HG03175 (cell line): ENCODE measurements at regions not wholly inside any gene's neighbourhood (a gene's known extent, or its start where the extent isn't known, plus 50 kb on each side); places are given as distances from the start of the nearest gene placed in this dataset.

ENCODE experiments used
- ATAC-seq: cut with Tn5 transposase; IDR thresholded peaks from one replicate; pipeline ENCODE4 v1.9.1; 2021; ENCODE audit warnings: mild to moderate bottlenecking, moderate library complexity; ENCODE audit not compliant: unreplicated experiment

- peak; percentile 43 for ATAC-seq
These were observed 145.5 kb upstream of the POU5F2 start for GRCh38 chr5:93886917-93887361.

DNA sequence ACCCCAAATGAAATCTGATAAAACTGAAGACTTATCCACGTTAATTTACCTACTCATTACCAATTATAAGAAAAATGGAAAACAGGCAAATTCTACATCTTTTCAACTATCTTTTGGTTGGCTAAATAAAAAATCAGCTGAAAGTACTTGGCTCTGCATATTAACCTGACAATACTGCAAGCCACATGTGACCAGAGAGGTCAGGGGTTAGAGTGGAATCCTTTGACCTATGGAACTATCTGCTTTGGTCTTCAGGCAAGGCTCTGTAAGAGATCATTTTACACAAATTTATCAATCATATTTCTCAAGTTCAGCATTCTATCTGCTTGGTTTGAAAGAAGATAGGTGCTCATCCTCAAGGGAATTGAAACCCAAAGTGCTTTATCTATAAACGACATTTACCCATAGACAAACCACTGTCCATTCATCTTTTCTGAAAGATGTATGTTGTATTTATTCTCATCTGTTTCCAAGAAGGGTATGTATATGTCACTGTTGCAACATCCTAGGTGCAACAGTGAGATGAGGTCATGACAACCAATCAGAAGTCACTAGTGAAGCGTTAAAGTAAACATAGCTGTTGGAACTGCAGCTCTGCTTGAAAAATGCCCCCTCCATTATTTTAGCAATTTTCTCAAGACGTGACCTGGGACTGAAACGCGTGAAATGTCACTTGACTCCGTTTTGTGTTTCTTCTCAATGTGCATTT, 144.9 kb upstream of the POU5F2 start:
- ATAC-seq: no peak

DNA sequence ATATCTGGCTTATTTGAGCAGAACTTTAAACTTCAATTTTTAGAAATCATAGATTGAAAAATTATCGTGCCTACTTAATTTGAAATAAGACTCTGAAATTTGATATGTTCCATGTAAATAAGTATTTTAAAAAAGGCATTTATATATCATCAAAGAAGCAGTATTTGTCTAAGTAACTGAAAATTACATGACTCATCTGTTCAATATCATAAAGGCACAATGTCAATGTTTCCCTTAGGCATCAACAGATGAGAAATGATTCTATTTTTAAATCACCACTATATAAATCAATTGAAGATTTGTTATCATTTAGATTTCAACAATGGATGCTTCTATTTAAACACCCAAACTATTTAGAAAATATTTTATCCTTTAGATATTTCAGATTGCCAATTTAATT, 142.9 kb upstream of the POU5F2 start:
- no peak for ATAC-seq

DNA sequence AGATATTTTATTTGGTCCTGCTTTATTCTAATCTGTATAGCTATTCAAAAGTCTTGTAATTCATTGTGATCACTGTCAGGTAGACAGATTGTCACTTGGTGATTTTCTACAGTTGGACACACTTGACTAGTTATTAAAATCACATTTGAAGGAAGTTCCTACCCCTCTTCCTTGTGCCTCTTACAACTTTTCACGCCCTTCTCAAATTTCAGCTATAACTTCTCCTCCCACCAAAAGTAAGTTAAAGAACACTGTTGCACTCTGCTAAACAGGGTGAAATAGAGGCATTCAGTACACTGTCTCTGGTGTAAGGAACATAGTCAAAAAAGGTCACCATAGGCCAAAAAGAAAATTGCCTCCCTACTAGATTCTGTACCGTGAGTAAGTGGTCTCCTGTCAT, 142.1 kb upstream of the POU5F2 start:
- no peak for ATAC-seq

DNA sequence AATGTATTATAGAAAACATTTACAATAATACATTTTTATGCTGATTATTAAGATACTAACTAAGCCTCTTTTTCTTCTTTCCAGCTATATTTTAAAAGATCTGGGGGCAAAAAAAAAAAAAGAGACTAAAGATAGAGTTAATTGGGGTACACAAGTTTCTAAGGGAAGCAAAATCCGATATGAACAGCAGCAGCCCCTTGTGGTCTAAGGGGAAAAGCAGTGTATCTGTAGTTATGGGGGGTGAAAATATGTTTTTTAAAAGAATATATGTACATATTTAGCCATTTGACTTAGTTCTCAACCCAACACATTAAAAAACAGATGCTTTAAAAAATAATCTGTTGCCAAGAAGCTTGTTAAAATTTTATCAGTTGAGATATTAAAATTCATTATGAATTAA, 134.3 kb upstream of the POU5F2 start:
- ATAC-seq: no peak

DNA sequence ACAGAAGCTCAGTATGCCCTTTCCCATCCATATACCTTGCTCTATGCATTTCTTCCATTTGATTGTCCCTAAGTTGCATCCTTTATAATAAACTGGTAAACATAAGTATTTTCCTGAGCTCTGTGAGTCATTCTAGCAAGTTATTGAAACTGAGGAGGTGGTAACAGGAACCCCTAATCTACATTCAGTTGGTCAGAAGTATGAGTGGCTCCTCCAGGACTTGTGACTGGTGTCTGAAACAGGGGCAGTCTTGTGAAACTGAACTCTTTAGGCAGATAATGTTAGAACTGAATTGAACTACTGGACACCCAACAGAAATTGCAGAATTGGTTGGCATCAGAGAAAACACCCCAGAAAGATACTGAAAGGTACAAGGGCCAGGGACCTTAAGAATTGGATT, 133.1 kb upstream of the POU5F2 start:
- peak; percentile 66 for ATAC-seq

GRCh38 chr5:93874080-93874479, 132.7 kb upstream of the POU5F2 start:
- peak; percentile 60 for ATAC-seq

DNA sequence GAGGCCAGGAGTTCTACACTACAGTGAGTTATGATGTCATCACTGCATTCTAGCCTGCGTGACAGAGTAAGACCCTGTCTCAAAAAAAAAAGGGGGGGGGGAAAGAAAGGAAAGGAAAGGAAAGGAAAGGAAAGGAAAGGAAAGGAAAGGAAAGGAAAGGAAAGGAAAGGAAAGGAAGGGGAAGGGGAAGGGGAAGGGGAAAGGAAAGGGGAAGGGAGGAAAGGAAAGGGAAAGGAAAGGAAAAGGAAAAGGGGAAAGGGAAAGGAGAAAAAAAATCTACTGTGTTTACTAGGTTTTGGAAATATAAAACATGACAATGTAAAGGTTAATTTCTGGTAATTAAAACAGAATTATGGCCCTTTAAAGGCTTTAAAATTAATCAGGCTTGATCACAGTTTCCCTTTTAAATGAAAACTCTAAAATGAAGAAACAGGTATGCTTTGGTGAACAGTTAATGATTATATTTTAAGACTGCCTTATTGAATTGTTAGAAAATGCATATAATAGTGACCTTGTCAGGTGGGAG, 131.9 kb upstream of the POU5F2 start:
- ATAC-seq: no peak

DNA sequence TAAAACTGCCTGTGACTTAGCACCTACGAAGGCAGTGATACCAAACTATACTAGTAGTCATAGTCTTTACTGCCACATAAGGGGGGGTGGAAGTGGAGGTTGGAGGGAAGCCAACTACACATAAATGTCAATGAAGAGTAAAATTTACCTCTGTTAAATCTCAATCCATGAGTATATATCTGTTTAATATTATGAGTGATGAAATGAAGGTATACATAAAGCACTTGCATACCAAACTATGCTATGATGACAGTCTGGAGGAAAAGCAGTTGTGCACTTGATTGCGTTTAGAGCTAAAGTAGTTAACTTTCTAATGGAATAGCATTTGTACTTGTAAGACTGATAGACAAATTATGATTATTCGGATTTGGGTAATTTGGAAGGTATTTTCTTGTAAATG, 129.2 kb upstream of the POU5F2 start:
- ATAC-seq: no peak

- no peak for ATAC-seq
These were observed 127.5 kb upstream of the POU5F2 start for GRCh38 chr5:93868851-93869250.

DNA sequence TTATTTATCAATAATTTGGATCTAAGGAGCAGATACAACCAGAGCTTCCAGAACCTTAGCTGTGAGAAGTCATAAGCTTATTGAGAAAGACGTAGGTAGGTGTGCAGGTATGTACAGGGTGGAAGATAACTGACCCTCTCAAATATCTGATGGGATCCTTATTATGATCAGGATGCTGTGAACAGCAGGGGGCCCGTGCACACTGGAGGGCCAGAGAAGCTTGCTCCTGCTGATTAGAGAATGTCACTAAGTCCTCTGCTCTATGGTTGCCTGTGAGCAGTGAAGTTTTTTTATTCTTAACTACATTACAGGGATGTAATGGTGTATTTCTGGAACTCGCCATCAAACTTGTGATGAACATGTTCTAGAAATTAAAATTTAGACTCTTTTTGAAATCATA, 108.9 kb upstream of the POU5F2 start:
- ATAC-seq: no peak

GRCh38 chr5:93845376-93845775, 104.0 kb upstream of the POU5F2 start:
- no peak for ATAC-seq

- ATAC-seq: no peak
These were observed 90.0 kb upstream of the POU5F2 start for GRCh38 chr5:93831449-93831848.

DNA sequence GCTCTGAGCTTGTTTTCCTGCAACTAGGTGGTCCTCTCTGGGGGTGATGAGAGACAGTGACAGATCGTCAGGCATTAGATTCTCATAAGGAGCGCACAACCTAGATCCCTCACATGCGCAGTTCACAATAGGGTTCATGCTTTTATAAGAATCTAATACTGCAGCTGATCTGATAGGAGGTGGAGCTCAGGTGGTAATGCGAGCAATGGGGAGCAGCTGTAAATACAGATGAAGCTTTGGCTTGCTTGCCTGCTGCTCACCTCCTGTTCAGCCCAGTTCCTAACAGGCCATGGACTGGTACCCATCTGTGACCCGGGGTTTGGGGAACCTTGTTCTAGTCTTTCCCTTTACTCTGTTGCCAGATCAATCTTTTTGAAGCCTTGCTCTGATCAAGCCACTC, 89.5 kb upstream of the POU5F2 start:
- ATAC-seq: no peak

GRCh38 chr5:93829346-93829745, 87.9 kb upstream of the POU5F2 start:
- no peak for ATAC-seq

DNA sequence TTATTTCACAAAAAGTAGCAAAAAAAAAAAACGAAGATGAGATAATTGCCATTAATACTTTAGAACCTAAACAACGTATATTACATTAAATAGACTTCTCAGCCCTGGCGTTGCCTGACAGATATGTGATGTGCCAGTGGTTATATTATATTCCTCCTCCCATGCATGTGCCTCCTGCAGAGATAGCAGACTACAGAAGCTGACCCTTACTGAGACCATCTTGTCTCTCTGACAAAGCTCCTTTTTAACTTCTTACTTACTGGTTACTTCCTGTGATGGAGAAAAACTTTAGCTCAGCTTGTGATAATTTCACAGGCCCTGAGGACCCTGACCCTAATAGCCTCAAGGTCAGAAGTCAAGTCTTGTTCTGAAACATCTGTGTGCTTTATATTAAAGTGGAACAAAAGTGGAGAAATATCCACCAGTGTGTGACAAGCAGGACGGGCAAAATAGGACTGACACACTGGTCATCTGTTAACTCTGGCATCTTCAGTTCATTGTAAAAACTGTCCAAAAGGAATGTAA, 80.6 kb upstream of the POU5F2 start:
- ATAC-seq: no peak

DNA sequence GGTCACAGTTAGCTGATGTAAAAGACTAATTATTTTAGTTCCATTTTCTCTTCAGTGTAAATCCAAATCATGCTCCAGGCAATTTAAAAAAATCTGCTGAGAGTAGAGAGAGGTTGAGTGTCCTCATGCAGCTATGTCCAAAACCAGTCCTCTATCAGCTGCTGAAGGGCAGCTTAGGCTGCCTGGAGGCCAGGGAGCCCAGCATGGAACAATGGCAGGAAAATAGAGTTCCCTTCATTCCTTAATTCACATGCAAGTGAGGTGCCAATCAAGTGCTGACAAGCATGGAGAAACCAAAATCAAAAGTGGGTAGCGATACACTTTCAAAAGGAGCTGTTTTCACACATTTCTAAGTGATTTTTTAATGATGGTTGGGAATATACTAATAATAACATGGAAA, 78.3 kb upstream of the POU5F2 start:
- no peak for ATAC-seq

GRCh38 chr5:93810780-93811179, 69.4 kb upstream of the POU5F2 start:
- ATAC-seq: no peak

DNA sequence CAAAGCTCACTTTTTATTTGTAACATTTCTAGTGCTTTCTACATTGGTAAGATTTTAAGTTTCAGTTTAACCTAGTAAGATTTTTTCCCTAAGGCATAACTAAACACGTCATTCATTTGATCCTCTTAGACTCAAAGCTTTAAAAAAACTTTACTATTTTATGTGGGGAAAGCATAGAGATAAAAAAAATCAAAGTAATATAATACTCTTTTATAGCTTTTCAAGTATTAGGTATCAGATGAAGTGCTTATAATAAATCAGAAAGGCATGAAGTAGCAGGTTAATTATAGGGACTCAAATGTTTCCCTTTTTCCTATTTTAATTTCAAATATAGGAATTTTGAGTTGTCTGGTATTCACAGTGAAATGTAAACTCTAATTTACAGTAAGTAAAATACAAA, 68.0 kb upstream of the POU5F2 start:
- ATAC-seq: no peak

DNA sequence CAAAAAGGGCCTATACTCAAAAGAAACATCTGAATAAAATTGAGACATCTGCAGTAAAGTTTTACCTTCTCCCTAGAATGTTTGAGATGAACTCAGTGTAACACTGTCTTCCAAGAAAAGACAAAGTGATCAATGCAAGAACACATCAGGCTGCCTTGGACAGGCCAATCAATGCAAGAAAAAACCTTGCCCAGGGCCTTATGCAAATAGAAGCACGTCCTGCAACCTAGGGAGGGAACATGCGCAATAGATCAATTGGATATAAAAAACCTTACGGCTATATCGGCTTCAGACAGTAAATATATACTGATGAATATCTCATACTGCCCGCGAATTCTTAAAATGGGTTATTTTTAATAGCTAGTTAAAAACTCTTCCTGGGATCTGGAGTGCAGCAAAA, 66.4 kb upstream of the POU5F2 start:
- ATAC-seq: no peak

- ATAC-seq: no peak
These were observed 64.4 kb upstream of the POU5F2 start for GRCh38 chr5:93805616-93806379.
